ENCODE measurements at regions not wholly inside any gene's neighbourhood (a gene's known extent, or its start where the extent isn't known, plus 50 kb on each side); places are given as distances from the start of the nearest gene placed in this dataset.

DNA sequence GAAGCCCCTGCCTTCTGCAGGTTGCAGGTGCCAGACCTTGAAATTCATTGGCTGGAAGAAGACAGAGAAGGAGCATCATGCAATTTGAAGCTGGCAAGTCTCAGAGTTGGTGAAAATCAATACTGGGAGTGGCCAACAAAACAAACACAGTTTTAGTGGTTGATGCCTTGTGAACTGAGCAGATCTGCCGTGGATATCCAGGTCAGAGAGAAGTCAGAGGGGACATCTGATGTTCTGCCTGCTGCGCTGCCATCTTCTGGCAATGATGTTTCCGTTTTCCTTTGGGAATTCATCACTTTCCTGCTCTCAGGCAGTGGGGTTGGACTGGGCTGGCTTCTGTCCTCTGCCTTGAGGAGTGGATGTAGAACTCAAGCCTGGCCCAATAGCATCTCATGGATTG is 132.0 kb downstream of the RPS24 start:
- intact Hi-C loops (cut with micrococcal nuclease; ENCODE audit: unreplicated experiment), result no loop called here

DNA sequence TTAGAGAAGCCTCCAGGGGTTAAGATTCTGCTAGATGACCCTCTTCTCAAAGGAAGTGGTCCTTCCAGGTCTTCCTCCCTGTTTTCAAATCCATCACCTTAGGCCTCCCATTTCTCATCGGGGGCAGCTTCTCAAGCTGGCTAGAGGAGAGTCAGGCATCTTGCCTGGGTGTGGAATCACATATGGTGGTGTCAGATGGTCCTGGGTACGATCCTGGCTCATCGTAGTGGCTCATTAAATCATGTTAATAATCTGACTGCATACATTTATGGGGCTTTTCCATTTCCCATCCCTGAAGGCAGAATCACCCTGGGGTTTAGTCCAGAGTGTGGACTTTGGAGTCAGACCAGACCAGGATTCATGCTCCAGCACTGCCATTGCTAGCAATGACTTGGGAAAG is 132.6 kb downstream of the RPS24 start:
- no TSS peak for BruUV-seq (replicated peaks)

More for the DNA sequence above, 132.0 kb downstream of the RPS24 start:
- no TSS peak for BruUV-seq (replicated peaks)
- Mint-ChIP-seq H3K27me3 (ENCODE audit: unreplicated experiment) (peaks cover 98% of the 10 kb centered on the region), H3K36me3 (ENCODE audit: insufficient read depth, unreplicated experiment) (no peaks in the 10 kb centered on the region), H3K4me1 (ENCODE audit: low read depth, unreplicated experiment) (no peaks in the 10 kb centered on the region), H3K4me3 (ENCODE audit: low read depth, unreplicated experiment) (no peak overlapping the region), H3K9me3 (ENCODE audit: low read depth, unreplicated experiment) (no peaks in the 10 kb centered on the region), H3K27ac (ENCODE audit: unreplicated experiment) (no peak overlapping the region)
- DNase-seq, result no peak
- TF ChIP-seq, protein P1, sequence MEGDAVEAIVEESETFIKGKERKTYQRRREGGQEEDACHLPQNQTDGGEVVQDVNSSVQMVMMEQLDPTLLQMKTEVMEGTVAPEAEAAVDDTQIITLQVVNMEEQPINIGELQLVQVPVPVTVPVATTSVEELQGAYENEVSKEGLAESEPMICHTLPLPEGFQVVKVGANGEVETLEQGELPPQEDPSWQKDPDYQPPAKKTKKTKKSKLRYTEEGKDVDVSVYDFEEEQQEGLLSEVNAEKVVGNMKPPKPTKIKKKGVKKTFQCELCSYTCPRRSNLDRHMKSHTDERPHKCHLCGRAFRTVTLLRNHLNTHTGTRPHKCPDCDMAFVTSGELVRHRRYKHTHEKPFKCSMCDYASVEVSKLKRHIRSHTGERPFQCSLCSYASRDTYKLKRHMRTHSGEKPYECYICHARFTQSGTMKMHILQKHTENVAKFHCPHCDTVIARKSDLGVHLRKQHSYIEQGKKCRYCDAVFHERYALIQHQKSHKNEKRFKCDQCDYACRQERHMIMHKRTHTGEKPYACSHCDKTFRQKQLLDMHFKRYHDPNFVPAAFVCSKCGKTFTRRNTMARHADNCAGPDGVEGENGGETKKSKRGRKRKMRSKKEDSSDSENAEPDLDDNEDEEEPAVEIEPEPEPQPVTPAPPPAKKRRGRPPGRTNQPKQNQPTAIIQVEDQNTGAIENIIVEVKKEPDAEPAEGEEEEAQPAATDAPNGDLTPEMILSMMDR (IDR thresholded peaks at IDR 0.05; ENCODE audit: unreplicated experiment), result no peak
- CTCF ChIA-PET, result no interaction called here

DNA sequence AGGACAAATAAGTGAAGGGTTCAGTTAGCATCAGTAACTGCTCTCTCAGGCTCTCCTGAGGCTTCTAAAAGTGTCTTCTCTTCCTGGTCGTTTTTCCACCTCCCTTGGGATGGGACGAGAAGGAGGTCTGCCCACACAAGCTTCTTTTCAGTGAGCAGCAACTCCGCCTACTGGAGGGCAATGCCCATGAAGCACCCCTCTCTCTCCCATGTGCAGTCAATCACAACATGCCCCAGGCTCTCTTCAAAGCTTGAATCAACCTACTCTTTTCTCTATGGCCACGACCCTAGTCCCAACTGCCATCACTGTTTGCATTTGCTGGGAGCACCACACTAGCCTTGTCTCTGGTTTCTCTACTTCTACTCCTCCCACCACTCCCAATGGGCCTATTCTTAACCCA is 135.6 kb downstream of the RPS24 start:
- TF ChIP-seq, protein P1 (IDR thresholded peaks at IDR 0.05; ENCODE audit: unreplicated experiment), result no peak
- no peak overlapping the region for H3K4me3 Mint-ChIP-seq (ENCODE audit: low read depth, unreplicated experiment)
- H3K4me1 Mint-ChIP-seq (ENCODE audit: low read depth, unreplicated experiment), result no peaks in the 10 kb centered on the region
- intact Hi-C loops (cut with micrococcal nuclease; ENCODE audit: unreplicated experiment), result no loop called here
- no peaks in the 10 kb centered on the region for H3K36me3 Mint-ChIP-seq (ENCODE audit: insufficient read depth, unreplicated experiment)
- CTCF ChIA-PET, result no interaction called here
- no peak for DNase-seq
- H3K27ac Mint-ChIP-seq (ENCODE audit: unreplicated experiment), result no peak overlapping the region
- H3K9me3 Mint-ChIP-seq (ENCODE audit: low read depth, unreplicated experiment), result no peaks in the 10 kb centered on the region
- H3K27me3 Mint-ChIP-seq (ENCODE audit: unreplicated experiment), result peaks cover 98% of the 10 kb centered on the region
- BruUV-seq (replicated peaks), result no TSS peak

More for the DNA sequence above, 132.6 kb downstream of the RPS24 start:
- intact Hi-C loops (cut with micrococcal nuclease; ENCODE audit: unreplicated experiment), result no loop called here
- TF ChIP-seq, protein P1 (IDR thresholded peaks at IDR 0.05; ENCODE audit: unreplicated experiment), result no peak
- Mint-ChIP-seq H3K4me3 (ENCODE audit: low read depth, unreplicated experiment) (no peak overlapping the region), H3K36me3 (ENCODE audit: insufficient read depth, unreplicated experiment) (no peaks in the 10 kb centered on the region), H3K4me1 (ENCODE audit: low read depth, unreplicated experiment) (no peaks in the 10 kb centered on the region), H3K9me3 (ENCODE audit: low read depth, unreplicated experiment) (no peaks in the 10 kb centered on the region), H3K27me3 (ENCODE audit: unreplicated experiment) (peaks cover 98% of the 10 kb centered on the region), H3K27ac (ENCODE audit: unreplicated experiment) (no peak overlapping the region)
- no peak for DNase-seq
- CTCF ChIA-PET, result no interaction called here

DNA sequence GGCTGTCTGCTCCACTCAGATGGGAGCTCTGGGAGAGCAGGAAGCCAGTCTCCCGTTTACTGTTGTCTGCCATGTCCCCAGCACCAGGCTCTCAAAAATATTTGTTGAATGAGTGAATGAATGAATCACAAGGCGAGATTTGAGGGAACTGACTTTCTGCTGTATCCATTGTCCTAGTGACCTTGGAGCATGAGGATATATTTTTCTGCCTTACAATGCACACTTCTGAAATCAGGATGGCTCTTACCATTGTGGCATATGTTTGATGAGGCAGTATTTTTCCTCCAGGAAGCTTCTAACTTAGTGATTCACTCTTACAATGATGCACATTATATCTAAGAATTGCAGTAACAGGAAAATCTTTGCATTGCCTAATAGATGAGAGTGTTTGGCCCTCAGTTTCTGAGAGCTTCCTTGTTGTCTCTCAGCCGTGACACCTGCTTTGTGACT is 136.4 kb downstream of the RPS24 start:
- intact Hi-C loops (cut with micrococcal nuclease; ENCODE audit: unreplicated experiment), result no loop called here
- TF ChIP-seq, protein P1 (IDR thresholded peaks at IDR 0.05; ENCODE audit: unreplicated experiment), result no peak
- no peak overlapping the region for H3K27ac Mint-ChIP-seq (ENCODE audit: unreplicated experiment)
- no peaks in the 10 kb centered on the region for H3K36me3 Mint-ChIP-seq (ENCODE audit: insufficient read depth, unreplicated experiment)
- H3K27me3 Mint-ChIP-seq (ENCODE audit: unreplicated experiment), result peaks cover 98% of the 10 kb centered on the region
- BruUV-seq (replicated peaks), result no TSS peak
- CTCF ChIA-PET, result no interaction called here
- H3K4me3 Mint-ChIP-seq (ENCODE audit: low read depth, unreplicated experiment), result no peak overlapping the region
- H3K4me1 Mint-ChIP-seq (ENCODE audit: low read depth, unreplicated experiment), result no peaks in the 10 kb centered on the region
- no peaks in the 10 kb centered on the region for H3K9me3 Mint-ChIP-seq (ENCODE audit: low read depth, unreplicated experiment)
- no peak for DNase-seq
